GM12878 (cell line): ENCODE measurements at regions not wholly inside any gene's neighbourhood (a gene's known extent, or its start where the extent isn't known, plus 50 kb on each side); places are given as distances from the start of the nearest gene placed in this dataset.

Source experiments
- ATAC-seq: fragments of 200-7000 bp; cut with Tn5 transposase; 3 replicates; pipeline ENCODE4 v1.9.1; 2020; ENCODE audit warnings: mild to moderate bottlenecking, moderate library complexity
- BruUV-seq: library from RNA; stranded (reverse); fragments of 400-500 nt; replicated peaks from 2 replicates; lab custom pipeline; 2021; lab: Mats Ljungman, UMichigan
- CTCF ChIA-PET: fragments of 300-600 bp; sonication (Branson Sonifier 250); formaldehyde crosslinking; extraction: SDS; loops from one replicate; lab custom pipeline; 2021; ENCODE audit warnings: inconsistent platforms; lab: Yijun Ruan, JAX
- POLR2A ChIA-PET: fragments of 350-600 bp; formaldehyde crosslinking; extraction: SDS; loops from one replicate; lab custom pipeline; 2021; ENCODE audit warnings: inconsistent platforms; lab: Charles Lee
- RAD21 ChIA-PET: fragments of 300-600 bp; sonication (Branson Sonifier 250); formaldehyde crosslinking; loops from one replicate; lab custom pipeline; 2023; ENCODE audit warnings: antibody characterized with exemption; ENCODE audit not compliant: unreplicated experiment; lab: Charles Lee
- SMC1A ChIA-PET: fragments of 300-600 bp; sonication (Branson Sonifier 250); formaldehyde crosslinking; loops from one replicate; lab custom pipeline; 2023; ENCODE audit not compliant: unreplicated experiment, uncharacterized antibody; lab: Charles Lee
- DNase-seq: peaks from one replicate; pipeline ENCODE4 v3.0.0-alpha.2; 2011; ENCODE audit warnings: low read depth, low spot score
- FAIRE-seq: peaks from 3 replicates; lab custom pipeline; 2011; peaks lifted over from hg19 to GRCh38; lab: Jason Lieb, UNC
- H2AFZ ChIP-seq: 2 replicates; pipeline ENCODE4 v1.6.0; 2011; ENCODE audit warnings: low read depth, low read length, control low read depth; ENCODE audit not compliant: control insufficient read depth
- H3K27ac ChIP-seq: 2 replicates; pipeline ENCODE4 v1.5.1; 2011; ENCODE audit warnings: control low read depth; ENCODE audit not compliant: control insufficient read depth, insufficient read depth
- H3K27me3 ChIP-seq, 2 experiments: replicated peaks in 1 of 2; 2 replicates each; pipeline versions ENCODE4 v1.6.0 to v1.6.1; 2011; ENCODE audit warnings: low read length in 1 of 2; ENCODE audit not compliant: control insufficient read depth in 2 of 2, insufficient read depth in 2 of 2
- H3K36me3 ChIP-seq, 2 experiments: 2 replicates each; pipeline ENCODE4 v1.5.1; 2011; ENCODE audit warnings: low read length in 1 of 2; ENCODE audit not compliant: control insufficient read depth in 2 of 2, insufficient read depth in 2 of 2
- H3K4me1 ChIP-seq: 2 replicates; pipeline ENCODE4 v1.6.1; 2011; ENCODE audit warnings: mild to moderate bottlenecking, low read length, moderate library complexity, mixed read lengths; ENCODE audit not compliant: control insufficient read depth, insufficient read depth
- H3K4me2 ChIP-seq: 2 replicates; pipeline ENCODE4 v1.6.0; 2011; ENCODE audit warnings: control low read depth; ENCODE audit not compliant: control insufficient read depth, insufficient read depth
- H3K4me3 ChIP-seq: fragments of 200-600 bp; sonication (generic); 2 replicates; pipeline ENCODE4 v1.5.1; 2016
- H3K79me2 ChIP-seq: 2 replicates; pipeline ENCODE4 v1.6.0; 2011; ENCODE audit warnings: low read length; ENCODE audit not compliant: control insufficient read depth, insufficient read depth
- H3K9ac ChIP-seq: 2 replicates; pipeline ENCODE4 v1.8.0; 2011; ENCODE audit warnings: low read length, control low read depth, mixed read lengths; ENCODE audit not compliant: control insufficient read depth, insufficient read depth
- H3K9me3 ChIP-seq: replicated peaks from 3 replicates; pipeline ENCODE4 v1.5.1; 2011; ENCODE audit warnings: mild to moderate bottlenecking, low read length; ENCODE audit not compliant: control insufficient read depth, insufficient read depth
- H4K20me1 ChIP-seq: 2 replicates; pipeline ENCODE4 v1.6.0; 2011; ENCODE audit not compliant: control insufficient read depth, insufficient read depth
- CBFB ChIP-seq: IDR thresholded peaks from 2 replicates; pipeline ENCODE4 v1.6.1; 2016; ENCODE audit warnings: antibody characterized with exemption, low read depth
- CBX3 ChIP-seq: fragments of 200-600 bp; sonication (generic); IDR thresholded peaks from 2 replicates; pipeline ENCODE4 v1.6.1; 2016; ENCODE audit warnings: low read depth, borderline replicate concordance
- E2F4 ChIP-seq: IDR thresholded peaks from 2 replicates; pipeline ENCODE4 v1.6.1; 2012; ENCODE audit warnings: low read depth, low read length, improper control_type of control experiment
- FOXM1 ChIP-seq: IDR thresholded peaks from 2 replicates; pipeline ENCODE4 v1.6.1; 2012; ENCODE audit warnings: low read depth, mild to moderate bottlenecking, inconsistent platforms, low read length, moderate library complexity
- HCFC1 ChIP-seq: fragments of 150-350 bp; IDR thresholded peaks from 2 replicates; pipeline ENCODE4 v1.6.1; 2014; ENCODE audit warnings: low read length
- IRF4 ChIP-seq: IDR thresholded peaks from 2 replicates; pipeline ENCODE4 v1.6.1; 2011; ENCODE audit warnings: low read depth, low read length
- JUND ChIP-seq: IDR thresholded peaks from 2 replicates; pipeline ENCODE4 v1.6.1; 2012; ENCODE audit warnings: low read depth, mild to moderate bottlenecking, low read length, improper control_type of control experiment, moderate library complexity
- KDM1A ChIP-seq: fragments of 200-600 bp; sonication (generic); IDR thresholded peaks from 2 replicates; pipeline ENCODE4 v1.6.1; 2016; ENCODE audit warnings: borderline replicate concordance
- LARP7 ChIP-seq: fragments of 450-650 bp; IDR thresholded peaks from 2 replicates; pipeline ENCODE4 v1.6.1; 2017; ENCODE audit warnings: mild to moderate bottlenecking
- MTA2 ChIP-seq: fragments of 450-650 bp; IDR thresholded peaks from 2 replicates; pipeline ENCODE4 v1.6.1; 2016; ENCODE audit warnings: low read depth, mild to moderate bottlenecking, moderate library complexity
- POLR2AphosphoS5 ChIP-seq: IDR thresholded peaks from 2 replicates; pipeline ENCODE4 v1.6.1; 2011; ENCODE audit warnings: mild to moderate bottlenecking, low read length, inconsistent platforms
- RCOR1 ChIP-seq: conservative IDR thresholded peaks from 2 replicates; pipeline ENCODE4 v1.6.1; 2012; ENCODE audit warnings: low read depth, low read length, improper control_type of control experiment
- RELB ChIP-seq: fragments of 450-650 bp; IDR thresholded peaks from 2 replicates; pipeline ENCODE4 v1.6.1; 2017; ENCODE audit warnings: low read depth, mild to moderate bottlenecking, moderate library complexity
- USF1 ChIP-seq: IDR thresholded peaks from 2 replicates; pipeline ENCODE4 v1.6.1; 2011; ENCODE audit warnings: borderline replicate concordance, low read depth, mild to moderate bottlenecking, moderate library complexity, mixed read lengths, low read length; ENCODE audit not compliant: insufficient read depth; ENCODE audit errors: extremely low read length
- ZBTB40 ChIP-seq: fragments of 450-650 bp; IDR thresholded peaks from 2 replicates; pipeline ENCODE4 v1.6.1; 2016; ENCODE audit warnings: mild to moderate bottlenecking, moderate library complexity, borderline replicate concordance
- WGBS: methylation state at CpG from one replicate; pipeline ENCODE4 v1.1.6; 2016; ENCODE audit warnings: low lambda C conversion rate; ENCODE audit not compliant: insufficient replicate concordance, insufficient coverage; ENCODE audit errors: missing lambda C conversion rate; 5-methylcytosine and 5-hydroxymethylcytosine counted together
- in situ Hi-C: fragments of 300-500 bp; cut with MboI; formaldehyde crosslinking; loops from 9 replicates; pipeline ENCODE4 v1.14.3; 2018; ENCODE audit warnings: mixed read lengths
- intact Hi-C: fragments of 100-400 bp; cut with micrococcal nuclease; formaldehyde crosslinking; loops from one replicate; pipeline ENCODE4 v1.14.2; 2022; ENCODE audit not compliant: unreplicated experiment
- TF ChIP-seq, protein P1 (sequence below): IDR thresholded peaks from 2 replicates; pipeline ENCODE4 v1.6.1; 2011; ENCODE audit warnings: low read depth, low read length, improper control_type of control experiment, borderline replicate concordance

DNA sequence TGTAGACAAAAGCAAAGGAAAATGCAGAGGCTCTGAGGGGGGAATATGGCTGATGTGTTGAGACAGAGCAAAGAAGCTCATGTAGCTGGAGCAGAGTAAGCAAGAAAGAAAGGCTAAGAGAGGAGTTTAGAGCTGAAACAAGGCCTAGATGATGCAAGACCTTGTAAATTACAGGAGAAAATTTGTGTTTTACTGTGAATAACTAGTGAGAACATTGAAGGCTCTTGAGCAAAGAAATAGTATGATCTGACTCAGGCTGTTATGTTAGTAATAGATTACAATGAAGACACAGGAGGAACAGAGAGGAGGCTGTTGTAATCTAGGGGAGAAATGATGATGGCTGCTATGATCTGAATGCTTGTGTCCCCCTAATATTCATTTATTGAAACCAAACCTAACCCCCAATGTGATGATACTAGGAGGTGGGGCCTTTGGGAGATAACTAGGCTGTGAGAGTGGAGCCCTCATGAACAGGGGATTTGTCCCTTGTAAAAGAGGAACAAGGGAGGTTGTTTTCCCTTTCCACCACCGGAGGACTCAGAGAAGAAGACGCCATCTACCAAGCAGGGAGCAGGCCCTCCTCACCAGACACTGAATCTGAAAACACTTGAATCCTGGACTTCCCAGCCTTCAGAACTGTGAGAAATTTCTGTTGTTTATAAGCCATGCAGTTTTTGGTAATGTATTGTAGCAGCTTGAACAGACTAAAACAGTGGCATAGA, 394.9 kb downstream of the HTR7 start:
- no peaks in the 10 kb centered on the region for H3K79me2 ChIP-seq
- ChIA-PET SMC1A (interaction anchor here (0.5 to 1.0 kb wide), 2 partner anchors 14 to 150 kb away, joined by 3 read pairs; no protein-coding TSS in a partner anchor), POLR2A (no interaction called here), RAD21 (no interaction called here), CTCF (no interaction called here)
- H3K27ac ChIP-seq = no peak overlapping the region
- ATAC-seq = no peak
- no peak overlapping the region for H3K9ac ChIP-seq
- no peak overlapping the region for H2AFZ ChIP-seq
- intact Hi-C loops = no loop called here
- no peaks in the 10 kb centered on the region for H3K9me3 ChIP-seq
- WGBS = 32% methylated on average over 2 of the region's 2 CpGs
- no peaks in the 10 kb centered on the region for H3K4me1 ChIP-seq
- no peaks in the 10 kb centered on the region for H3K36me3 ChIP-seq
- no TSS peak for BruUV-seq
- H3K27me3 ChIP-seq = no peaks in the 10 kb centered on the region; a peak in 1 of 4 replicates
- no peaks in the 10 kb centered on the region for H4K20me1 ChIP-seq
- no peak for FAIRE-seq
- DNase-seq = no peak
- no peak overlapping the region for H3K4me3 ChIP-seq
- in situ Hi-C loops = no loop called here
- H3K4me2 ChIP-seq = no peak overlapping the region
- no peak for TF ChIP-seq JUND
- TF ChIP-seq E2F4 = no peak
- no peak for TF ChIP-seq FOXM1
- no peak for TF ChIP-seq IRF4
- TF ChIP-seq KDM1A = no peak
- TF ChIP-seq RCOR1 = no peak
- no peak for TF ChIP-seq POLR2AphosphoS5
- no peak for TF ChIP-seq CBX3
- TF ChIP-seq CBFB = no peak
- TF ChIP-seq RELB = no peak
- TF ChIP-seq ZBTB40 = no peak
- no peak for TF ChIP-seq HCFC1
- TF ChIP-seq USF1 = no peak
- TF ChIP-seq, protein P1, sequence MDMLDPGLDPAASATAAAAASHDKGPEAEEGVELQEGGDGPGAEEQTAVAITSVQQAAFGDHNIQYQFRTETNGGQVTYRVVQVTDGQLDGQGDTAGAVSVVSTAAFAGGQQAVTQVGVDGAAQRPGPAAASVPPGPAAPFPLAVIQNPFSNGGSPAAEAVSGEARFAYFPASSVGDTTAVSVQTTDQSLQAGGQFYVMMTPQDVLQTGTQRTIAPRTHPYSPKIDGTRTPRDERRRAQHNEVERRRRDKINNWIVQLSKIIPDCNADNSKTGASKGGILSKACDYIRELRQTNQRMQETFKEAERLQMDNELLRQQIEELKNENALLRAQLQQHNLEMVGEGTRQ = no peak
- no peak for TF ChIP-seq LARP7
- no peak for TF ChIP-seq MTA2
